H1 (cell line): ENCODE measurements at regions not wholly inside any gene's neighbourhood (a gene's known extent, or its start where the extent isn't known, plus 50 kb on each side); places are given as distances from the start of the nearest gene placed in this dataset.

ENCODE experiments used
- CTCF ChIA-PET: fragments of 300-600 bp; sonication (Branson Sonifier 250); formaldehyde crosslinking; loops from one replicate; lab custom pipeline; 2021; ENCODE audit not compliant: partially characterized antibody; lab: Charles Lee
- POLR2A ChIA-PET: fragments of 300-600 bp; sonication (Branson Sonifier 250); formaldehyde crosslinking; loops from one replicate; lab custom pipeline; 2021; ENCODE audit warnings: inconsistent platforms; ENCODE audit not compliant: partially characterized antibody; lab: Charles Lee
- DNase-seq, 2 experiments: peaks; one replicate each; pipeline versions ENCODE4 v3.0.0 to v3.0.0-alpha.2; 2010 to 2022; ENCODE audit warnings: low spot score in 2 of 2, low read depth in 1 of 2, mixed read lengths in 1 of 2
- FAIRE-seq: peaks from 2 replicates; lab custom pipeline; 2011; peaks lifted over from hg19 to GRCh38; lab: Jason Lieb, UNC
- H2AFZ ChIP-seq: 2 replicates; pipeline ENCODE4 v1.8.1; 2012; ENCODE audit warnings: low read length, inconsistent platforms
- H2AK5ac ChIP-seq: 2 replicates; pipeline ENCODE4 v1.6.1; 2013; ENCODE audit warnings: low read depth, low read length
- H2BK120ac ChIP-seq: replicated peaks from 2 replicates; pipeline ENCODE3; 2013; ENCODE audit warnings: low read depth, low read length, inconsistent platforms
- H2BK12ac ChIP-seq: 2 replicates; pipeline ENCODE4 v1.6.1; 2013; ENCODE audit warnings: low read depth, low read length
- H2BK15ac ChIP-seq: 2 replicates; pipeline ENCODE4 v1.6.1; 2013; ENCODE audit warnings: low read length
- H2BK20ac ChIP-seq: 2 replicates; pipeline ENCODE4 v1.6.1; 2013; ENCODE audit warnings: low read length
- H2BK5ac ChIP-seq: 2 replicates; pipeline ENCODE4 v1.6.1; 2013; ENCODE audit warnings: low read depth, low read length
- H3K14ac ChIP-seq: 2 replicates; pipeline ENCODE4 v1.6.1; 2013; ENCODE audit warnings: inconsistent platforms; ENCODE audit not compliant: insufficient read length
- H3K18ac ChIP-seq: 2 replicates; pipeline ENCODE4 v1.6.1; 2013; ENCODE audit warnings: low read length; ENCODE audit errors: extremely low read depth
- H3K23ac ChIP-seq: 2 replicates; pipeline ENCODE4 v1.6.1; 2013; ENCODE audit warnings: inconsistent platforms; ENCODE audit not compliant: insufficient read length
- H3K23me2 ChIP-seq: 2 replicates; pipeline ENCODE4 v1.6.1; 2013; ENCODE audit warnings: low read depth, low read length
- H3K27ac ChIP-seq: 2 replicates; pipeline ENCODE4 v1.6.1; 2011; ENCODE audit warnings: low read depth, low read length, inconsistent platforms
- H3K27me3 ChIP-seq, 4 experiments: replicated peaks in 1 of 4; 1 replicate in 1 of 4; 2 replicates in 3 of 4; pipeline versions ENCODE4 v1.6.1 to v1.8.1; 2011 to 2013; ENCODE audit warnings: low read length in 3 of 4, mild to moderate bottlenecking in 3 of 4, inconsistent platforms in 2 of 4, mixed read lengths in 2 of 4, moderate library complexity in 1 of 4; ENCODE audit not compliant: control insufficient read depth in 3 of 4, insufficient read depth in 3 of 4; ENCODE audit errors: extremely low read depth in 1 of 4
- H3K36me3 ChIP-seq, 4 experiments: 2 replicates each; pipeline versions ENCODE4 v1.6.1 to v1.8.1; 2011 to 2013; ENCODE audit warnings: mild to moderate bottlenecking in 4 of 4, low read length in 3 of 4, moderate library complexity in 2 of 4, control low read depth in 1 of 4, inconsistent platforms in 1 of 4; ENCODE audit not compliant: insufficient read depth in 4 of 4, control insufficient read depth in 2 of 4
- H3K4ac ChIP-seq: replicated peaks from 2 replicates; pipeline ENCODE3; 2013; ENCODE audit warnings: low read length, low read depth, mixed read lengths, inconsistent platforms; ENCODE audit not compliant: insufficient read length
- H3K4me1 ChIP-seq, 4 experiments: replicated peaks in 1 of 4; 1 replicate in 1 of 4; 2 replicates in 3 of 4; pipeline versions ENCODE4 v1.6.1 to v1.8.1; 2011 to 2013; ENCODE audit warnings: low read length in 3 of 4, inconsistent platforms in 2 of 4, mixed read lengths in 1 of 4; ENCODE audit not compliant: insufficient read depth in 4 of 4, control insufficient read depth in 3 of 4
- H3K4me2 ChIP-seq, 2 experiments: 2 replicates each; pipeline versions ENCODE4 v1.6.1 to v1.8.1; 2011 to 2013; ENCODE audit warnings: low read depth in 2 of 2, low read length in 2 of 2, control low read depth in 1 of 2, inconsistent platforms in 1 of 2, mild to moderate bottlenecking in 1 of 2; ENCODE audit not compliant: insufficient read depth in 1 of 2
- H3K4me3 ChIP-seq, 4 experiments: fragments of 200-600, 300-600 bp in 1 of 4; sonication (generic), shearing (Covaris generic), sonication (Bioruptor Twin) in 1 of 4; 2 replicates each; pipeline versions ENCODE4 v1.5.1 to v1.8.1; 2011 to 2016; ENCODE audit warnings: low read length in 4 of 4, low read depth in 3 of 4, control low read depth in 2 of 4, inconsistent platforms in 2 of 4, mild to moderate bottlenecking in 2 of 4, mixed read lengths in 1 of 4, moderate library complexity in 1 of 4; ENCODE audit not compliant: insufficient read depth in 2 of 4; ENCODE audit errors: extremely low read depth in 1 of 4
- H3K56ac ChIP-seq: replicated peaks from 2 replicates; pipeline ENCODE3; 2013; ENCODE audit warnings: low read depth, mild to moderate bottlenecking, mixed read lengths, low read length, inconsistent platforms; ENCODE audit not compliant: insufficient read length
- H3K79me1 ChIP-seq: 2 replicates; pipeline ENCODE4 v1.6.1; 2013; ENCODE audit warnings: low read depth, low read length, control low read depth
- H3K79me2 ChIP-seq, 2 experiments: 2 replicates each; pipeline versions ENCODE4 v1.6.1 to v1.8.1; 2012 to 2013; ENCODE audit warnings: low read length in 2 of 2, mild to moderate bottlenecking in 2 of 2, inconsistent platforms in 1 of 2; ENCODE audit not compliant: insufficient read depth in 2 of 2, control insufficient read depth in 1 of 2
- H3K9ac ChIP-seq, 4 experiments: replicated peaks in 1 of 4; 1 replicate in 1 of 4; 2 replicates in 3 of 4; pipeline versions ENCODE4 v1.6.1 to v1.8.1; 2011 to 2013; ENCODE audit warnings: low read depth in 3 of 4, low read length in 3 of 4, control low read depth in 2 of 4, mild to moderate bottlenecking in 2 of 4, moderate library complexity in 2 of 4, inconsistent platforms in 1 of 4; ENCODE audit errors: extremely low read depth in 1 of 4
- H3K9me3 ChIP-seq, 2 experiments: 2 replicates each; pipeline versions ENCODE4 v1.6.1 to v1.8.1; 2012 to 2013; ENCODE audit warnings: mild to moderate bottlenecking in 2 of 2, moderate library complexity in 2 of 2, control low read depth in 1 of 2, inconsistent platforms in 1 of 2, low read depth in 1 of 2, low read length in 1 of 2, mixed read lengths in 1 of 2; ENCODE audit not compliant: insufficient read depth in 2 of 2
- H4K20me1 ChIP-seq, 2 experiments: replicated peaks in 1 of 2; 2 replicates each; pipeline versions ENCODE3 to v1.8.1; 2011 to 2013; ENCODE audit warnings: inconsistent platforms in 2 of 2, low read length in 2 of 2, mild to moderate bottlenecking in 1 of 2; ENCODE audit not compliant: insufficient read depth in 2 of 2, control insufficient read depth in 1 of 2
- H4K5ac ChIP-seq: 2 replicates; pipeline ENCODE4 v1.6.1; 2013; ENCODE audit warnings: low read length, low read depth, mixed read lengths, inconsistent platforms; ENCODE audit not compliant: insufficient read length
- H4K8ac ChIP-seq: 2 replicates; pipeline ENCODE4 v1.8.0; 2013; ENCODE audit warnings: mild to moderate bottlenecking, moderate library complexity, low read length, inconsistent platforms; ENCODE audit not compliant: insufficient read depth; ENCODE audit errors: extremely low read depth
- H4K91ac ChIP-seq: replicated peaks from 2 replicates; pipeline ENCODE3; 2013; ENCODE audit warnings: low read length, mixed read lengths, inconsistent platforms; ENCODE audit not compliant: insufficient read length
- CEBPB ChIP-seq: IDR thresholded peaks from 2 replicates; pipeline ENCODE4 v1.6.1; 2012; ENCODE audit warnings: low read depth, low read length
- CHD1 ChIP-seq: IDR thresholded peaks from 2 replicates; pipeline ENCODE4 v1.6.1; 2012; ENCODE audit warnings: low read depth, low read length, improper control_type of control experiment
- CTCF ChIP-seq, 3 experiments: IDR thresholded peaks; 1 replicate in 2 of 3; 2 replicates in 1 of 3; pipeline versions ENCODE4 v1.5.1 to v1.6.1; 2011; ENCODE audit warnings: low read length in 3 of 3, mild to moderate bottlenecking in 3 of 3, inconsistent platforms in 2 of 3, low read depth in 1 of 3, moderate library complexity in 1 of 3; ENCODE audit not compliant: insufficient read depth in 1 of 3; ENCODE audit errors: control extremely low read depth in 1 of 3
- FOSL1 ChIP-seq: IDR thresholded peaks from 2 replicates; pipeline ENCODE4 v1.6.1; 2011; ENCODE audit warnings: mild to moderate bottlenecking, low read depth, low read length, moderate library complexity; ENCODE audit not compliant: insufficient read depth
- HDAC6 ChIP-seq: IDR thresholded peaks from one replicate; pipeline ENCODE4 v1.7.1; 2012; ENCODE audit warnings: low read depth, mild to moderate bottlenecking, inconsistent platforms, low read length, moderate library complexity
- JUND ChIP-seq: IDR thresholded peaks from 2 replicates; pipeline ENCODE4 v1.6.1; 2011; ENCODE audit warnings: mild to moderate bottlenecking, improper control_type of control experiment, low read length
- RBBP5 ChIP-seq: IDR thresholded peaks from 2 replicates; pipeline ENCODE4 v1.7.1; 2012; ENCODE audit warnings: low read depth, mild to moderate bottlenecking, inconsistent platforms, low read length, moderate library complexity, borderline replicate concordance
- RXRA ChIP-seq: IDR thresholded peaks from 2 replicates; pipeline ENCODE4 v1.6.1; 2011; ENCODE audit warnings: low read depth, mild to moderate bottlenecking, low read length, moderate library complexity; ENCODE audit not compliant: insufficient read depth
- SAP30 ChIP-seq: fragments of 300-600 bp; sonication (generic); IDR thresholded peaks from 2 replicates; pipeline ENCODE4 v1.7.1; 2012; ENCODE audit warnings: low read length, moderate library complexity, mild to moderate bottlenecking, inconsistent platforms; ENCODE audit not compliant: insufficient read depth, insufficient replicate concordance
- SP4 ChIP-seq: IDR thresholded peaks from 2 replicates; pipeline ENCODE4 v1.6.1; 2012; ENCODE audit warnings: low read length, inconsistent platforms
- SRF ChIP-seq: IDR thresholded peaks from 2 replicates; pipeline ENCODE4 v1.6.1; 2011; ENCODE audit warnings: mild to moderate bottlenecking, low read depth, low read length, moderate library complexity
- TAF1 ChIP-seq: IDR thresholded peaks from 2 replicates; pipeline ENCODE4 v1.6.1; 2011; ENCODE audit warnings: mild to moderate bottlenecking, low read depth, low read length
- TCF12 ChIP-seq: IDR thresholded peaks from 2 replicates; pipeline ENCODE4 v1.6.1; 2011; ENCODE audit warnings: low read depth, mild to moderate bottlenecking, low read length
- ZNF274 ChIP-seq: IDR thresholded peaks from 2 replicates; pipeline ENCODE4 v1.7.0; 2012; ENCODE audit warnings: low read length, borderline replicate concordance; ENCODE audit errors: extremely low read depth
- WGBS, 2 experiments: shearing (Covaris generic) in 1 of 2; methylation state at CpG; one replicate each; pipeline versions ENCODE4 v1.1.6 to v1.1.7; 2013 to 2015; ENCODE audit warnings: low lambda C conversion rate in 2 of 2, mixed read lengths in 2 of 2, inconsistent platforms in 1 of 2, low coverage in 1 of 2, missing lambda C conversion rate in 1 of 2; ENCODE audit not compliant: insufficient replicate concordance in 2 of 2, insufficient coverage in 1 of 2, insufficient read length in 1 of 2; ENCODE audit errors: extremely low coverage in 1 of 2, missing lambda C conversion rate in 1 of 2; 5-methylcytosine and 5-hydroxymethylcytosine counted together

DNA sequence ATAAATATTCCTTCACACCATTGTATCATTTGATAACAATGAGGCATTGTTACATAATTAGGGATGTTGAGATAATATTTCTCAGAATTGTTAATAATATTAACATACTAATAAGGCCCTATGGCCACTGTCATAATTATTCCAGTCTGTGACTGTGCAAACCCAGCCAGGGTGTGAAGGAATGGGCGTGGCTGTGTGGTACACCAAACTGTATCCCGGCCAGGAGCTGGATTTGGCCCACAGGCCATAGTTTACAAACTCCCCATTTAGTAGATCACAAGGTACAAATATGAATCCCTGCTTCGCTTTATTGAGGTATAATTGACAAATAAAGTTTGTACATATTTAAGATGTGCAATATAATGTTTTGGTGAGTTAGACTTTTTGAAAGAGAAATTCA is 894.7 kb downstream of the C6orf118 start:
- no peaks in the 10 kb centered on the region for H3K79me2 ChIP-seq
- H3K9ac ChIP-seq: no peak overlapping the region
- H2BK20ac ChIP-seq: no peak overlapping the region
- ChIA-PET POLR2A (no interaction called here), CTCF (no interaction called here)
- DNase-seq (no peak), FAIRE-seq (no peak)
- H2BK5ac ChIP-seq: no peak overlapping the region
- no peak overlapping the region for H2BK12ac ChIP-seq
- H3K14ac ChIP-seq: no peak overlapping the region
- no peak overlapping the region for H4K91ac ChIP-seq
- H4K5ac ChIP-seq: no peak overlapping the region
- H3K23ac ChIP-seq: no peak overlapping the region
- H2BK15ac ChIP-seq: no peak overlapping the region
- H3K4me2 ChIP-seq: no peak overlapping the region
- H3K36me3 ChIP-seq: no peaks in the 10 kb centered on the region
- no peak overlapping the region for H4K8ac ChIP-seq
- no peak overlapping the region for H3K4me3 ChIP-seq
- no peaks in the 10 kb centered on the region for H3K23me2 ChIP-seq
- H2AFZ ChIP-seq: no peak overlapping the region
- H3K9me3 ChIP-seq: no peaks in the 10 kb centered on the region
- H3K18ac ChIP-seq: no peak overlapping the region
- no peak overlapping the region for H3K56ac ChIP-seq
- no peaks in the 10 kb centered on the region for H3K4me1 ChIP-seq
- H3K4ac ChIP-seq: no peak overlapping the region
- WGBS, 2 experiments: 91% methylated on average over 3 of the region's 3 CpGs; no CpG with 5 or more reads in 1 of the 2 experiments
- H3K27ac ChIP-seq: no peak overlapping the region
- no peaks in the 10 kb centered on the region for H3K79me1 ChIP-seq
- H2BK120ac ChIP-seq: no peak overlapping the region
- no peaks in the 10 kb centered on the region for H3K27me3 ChIP-seq
- H4K20me1 ChIP-seq: no peaks in the 10 kb centered on the region
- no peak overlapping the region for H2AK5ac ChIP-seq
- TF ChIP-seq CTCF (IDR thresholded peaks at IDR 0.05; ENCODE audit: control extremely low read depth in 1 of 3, insufficient read depth in 1 of 3, low read depth in 1 of 3, low read length in 3 of 3) (no peak), TAF1 (no peak), SAP30 (no peak), CEBPB (no peak), CHD1 (no peak), TCF12 (no peak), RBBP5 (no peak), FOSL1 (no peak), JUND (no peak), ZNF274 (no peak), SP4 (no peak), RXRA (no peak), SRF (no peak), HDAC6 (no peak)
